AG04450 (cell line): ENCODE measurements at regions not wholly inside any gene's neighbourhood (a gene's known extent, or its start where the extent isn't known, plus 50 kb on each side); places are given as distances from the start of the nearest gene placed in this dataset.

Experiments
- CTCF ChIA-PET: fragments of 300-600, 350-600 bp; formaldehyde crosslinking; extraction: SDS; loops from one replicate; lab custom pipeline; 2022; ENCODE audit warnings: antibody characterized with exemption, inconsistent platforms; lab: Charles Lee
- POLR2A ChIA-PET: fragments of 350-600 bp; formaldehyde crosslinking; extraction: SDS; loops from one replicate; lab custom pipeline; 2021; ENCODE audit warnings: antibody characterized with exemption, inconsistent platforms; lab: Yijun Ruan, JAX
- DNase-seq: peaks from one replicate; pipeline ENCODE4 v3.0.0-alpha.2; 2011; ENCODE audit warnings: low read depth, low spot score
- H3K27ac ChIP-seq: one replicate; pipeline ENCODE4 v1.5.1; 2012; ENCODE audit warnings: low read depth, low read length, control low read depth
- H3K27me3 ChIP-seq: one replicate; pipeline ENCODE4 v1.6.0; 2012; ENCODE audit warnings: low read length; ENCODE audit not compliant: control insufficient read depth, insufficient read depth
- H3K4me3 ChIP-seq: 2 replicates; pipeline ENCODE4 v1.5.1; 2011; ENCODE audit warnings: mild to moderate bottlenecking, low read depth, low read length, control low read depth
- H3K9me3 ChIP-seq: 2 replicates; pipeline ENCODE4 v1.5.1; 2012; ENCODE audit warnings: low read length; ENCODE audit not compliant: control insufficient read depth, insufficient read depth
- TF ChIP-seq, protein P1 (sequence below): IDR thresholded peaks from 2 replicates; pipeline ENCODE4 v1.5.1; 2011; ENCODE audit warnings: low read depth, low read length, control low read depth, inconsistent platforms

GRCh38 chr14:61875483-61875882, 113.3 kb downstream of the SNAPC1 start:
- no peaks in the 10 kb centered on the region for H3K9me3 ChIP-seq
- TF ChIP-seq, protein P1, sequence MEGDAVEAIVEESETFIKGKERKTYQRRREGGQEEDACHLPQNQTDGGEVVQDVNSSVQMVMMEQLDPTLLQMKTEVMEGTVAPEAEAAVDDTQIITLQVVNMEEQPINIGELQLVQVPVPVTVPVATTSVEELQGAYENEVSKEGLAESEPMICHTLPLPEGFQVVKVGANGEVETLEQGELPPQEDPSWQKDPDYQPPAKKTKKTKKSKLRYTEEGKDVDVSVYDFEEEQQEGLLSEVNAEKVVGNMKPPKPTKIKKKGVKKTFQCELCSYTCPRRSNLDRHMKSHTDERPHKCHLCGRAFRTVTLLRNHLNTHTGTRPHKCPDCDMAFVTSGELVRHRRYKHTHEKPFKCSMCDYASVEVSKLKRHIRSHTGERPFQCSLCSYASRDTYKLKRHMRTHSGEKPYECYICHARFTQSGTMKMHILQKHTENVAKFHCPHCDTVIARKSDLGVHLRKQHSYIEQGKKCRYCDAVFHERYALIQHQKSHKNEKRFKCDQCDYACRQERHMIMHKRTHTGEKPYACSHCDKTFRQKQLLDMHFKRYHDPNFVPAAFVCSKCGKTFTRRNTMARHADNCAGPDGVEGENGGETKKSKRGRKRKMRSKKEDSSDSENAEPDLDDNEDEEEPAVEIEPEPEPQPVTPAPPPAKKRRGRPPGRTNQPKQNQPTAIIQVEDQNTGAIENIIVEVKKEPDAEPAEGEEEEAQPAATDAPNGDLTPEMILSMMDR = no peak
- ChIA-PET CTCF (interaction anchor here (0.5 kb wide), 1 partner anchor 25 kb away, joined by 5 read pairs; no protein-coding TSS in a partner anchor), POLR2A (no interaction called here)
- H3K27me3 ChIP-seq = peaks cover 18% of the 10 kb centered on the region
- no peak for DNase-seq
- no peak overlapping the region for H3K27ac ChIP-seq
- H3K4me3 ChIP-seq = no peak overlapping the region

GRCh38 chr14:61876362-61877034, 114.3 kb downstream of the SNAPC1 start:
- TF ChIP-seq, protein P1 = no peak
- no peak for DNase-seq
- ChIA-PET POLR2A (no interaction called here), CTCF (no interaction called here)
- no peak overlapping the region for H3K27ac ChIP-seq
- peaks cover 18% of the 10 kb centered on the region for H3K27me3 ChIP-seq
- no peaks in the 10 kb centered on the region for H3K9me3 ChIP-seq
- no peak overlapping the region for H3K4me3 ChIP-seq

DNA sequence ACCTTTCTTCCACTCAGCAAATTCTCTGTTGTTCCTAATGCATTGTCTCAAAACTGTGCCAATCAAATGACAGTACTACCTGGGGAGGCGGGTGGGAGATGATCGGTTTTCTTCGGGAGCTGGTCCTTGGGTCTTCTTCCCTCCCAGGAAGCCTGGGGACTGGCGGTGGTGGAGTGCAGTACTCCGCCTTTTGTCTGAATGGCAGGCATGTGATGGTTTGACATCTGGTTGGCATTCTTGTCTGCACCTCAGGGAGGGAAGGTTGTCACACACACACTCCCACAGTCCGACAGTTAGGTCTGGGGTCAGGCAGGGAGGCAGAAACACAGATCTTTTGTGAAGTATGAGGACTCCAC, 114.8 kb downstream of the SNAPC1 start:
- no peak for DNase-seq
- TF ChIP-seq, protein P1 = no peak
- H3K9me3 ChIP-seq = no peaks in the 10 kb centered on the region
- no peak overlapping the region for H3K4me3 ChIP-seq
- POLR2A ChIA-PET = no interaction called here
- CTCF ChIA-PET = no interaction called here
- peaks cover 18% of the 10 kb centered on the region for H3K27me3 ChIP-seq
- H3K27ac ChIP-seq = no peak overlapping the region

DNA sequence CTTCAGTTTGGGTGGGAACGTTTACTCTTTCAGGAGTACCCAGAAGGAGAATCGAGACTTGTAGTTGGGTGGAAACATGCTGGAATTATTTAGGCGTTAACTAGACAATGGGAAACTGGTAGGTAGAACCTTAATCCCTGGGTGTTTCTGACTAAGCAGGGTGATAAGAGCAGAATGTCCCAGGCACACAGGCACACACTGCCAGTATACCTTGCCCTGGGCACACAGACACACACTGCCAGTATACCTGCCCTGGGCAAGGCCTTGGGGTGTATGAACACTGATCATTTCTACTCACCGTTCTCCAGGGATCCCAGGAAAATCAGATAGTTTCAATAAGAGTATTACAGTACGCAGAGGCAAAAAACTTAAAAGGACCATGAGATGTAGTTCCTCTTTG, 115.5 kb downstream of the SNAPC1 start:
- DNase-seq = no peak
- POLR2A ChIA-PET = no interaction called here
- TF ChIP-seq, protein P1 = no peak

GRCh38 chr14:61878931-61879330, 116.7 kb downstream of the SNAPC1 start:
- H3K4me3 ChIP-seq = no peak overlapping the region
- DNase-seq = no peak
- CTCF ChIA-PET = interaction anchor here (1.9 kb wide), 1 partner anchor 15 kb away, joined by 5 read pairs; no protein-coding TSS in a partner anchor
- H3K9me3 ChIP-seq = no peaks in the 10 kb centered on the region
- TF ChIP-seq, protein P1 = no peak
- POLR2A ChIA-PET = no interaction called here
- peaks cover 18% of the 10 kb centered on the region for H3K27me3 ChIP-seq
- H3K27ac ChIP-seq = no peak overlapping the region

More for the DNA sequence above, 115.5 kb downstream of the SNAPC1 start:
- no peak overlapping the region for H3K27ac ChIP-seq
- CTCF ChIA-PET = no interaction called here
- no peaks in the 10 kb centered on the region for H3K9me3 ChIP-seq
- peaks cover 18% of the 10 kb centered on the region for H3K27me3 ChIP-seq
- H3K4me3 ChIP-seq = no peak overlapping the region
